ENCODE measurements at regions not wholly inside any gene's neighbourhood (a gene's known extent, or its start where the extent isn't known, plus 50 kb on each side); places are given as distances from the start of the nearest gene placed in this dataset.

DNA sequence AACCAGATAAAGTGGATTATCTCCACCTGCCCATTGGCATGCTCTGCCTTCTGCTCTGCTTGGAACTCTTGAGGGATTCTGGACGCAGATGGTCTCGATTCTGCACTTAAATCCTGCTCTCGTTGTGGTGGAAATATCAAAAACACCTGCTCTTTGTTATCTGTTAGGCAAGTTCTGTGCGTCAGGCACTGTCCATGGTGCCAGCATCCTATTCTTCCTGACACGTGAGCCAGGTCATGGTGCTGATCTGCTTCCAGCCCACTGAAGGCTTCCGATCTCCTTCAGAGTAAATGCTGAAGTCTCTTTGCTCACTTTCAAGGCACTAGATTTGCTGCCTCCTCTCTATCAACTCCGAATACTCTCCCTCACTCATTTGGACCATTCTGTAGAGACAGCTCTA lies 505.6 kb downstream of the HTR7 start:
- TF ChIP-seq, protein P1, sequence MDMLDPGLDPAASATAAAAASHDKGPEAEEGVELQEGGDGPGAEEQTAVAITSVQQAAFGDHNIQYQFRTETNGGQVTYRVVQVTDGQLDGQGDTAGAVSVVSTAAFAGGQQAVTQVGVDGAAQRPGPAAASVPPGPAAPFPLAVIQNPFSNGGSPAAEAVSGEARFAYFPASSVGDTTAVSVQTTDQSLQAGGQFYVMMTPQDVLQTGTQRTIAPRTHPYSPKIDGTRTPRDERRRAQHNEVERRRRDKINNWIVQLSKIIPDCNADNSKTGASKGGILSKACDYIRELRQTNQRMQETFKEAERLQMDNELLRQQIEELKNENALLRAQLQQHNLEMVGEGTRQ (CRISPR knock-in tag; IDR thresholded peaks at IDR 0.05), result no peak
- TF ChIP-seq ETV6 (CRISPR knock-in tag; IDR thresholded peaks at IDR 0.05), result no peak
- TF ChIP-seq, protein P2, sequence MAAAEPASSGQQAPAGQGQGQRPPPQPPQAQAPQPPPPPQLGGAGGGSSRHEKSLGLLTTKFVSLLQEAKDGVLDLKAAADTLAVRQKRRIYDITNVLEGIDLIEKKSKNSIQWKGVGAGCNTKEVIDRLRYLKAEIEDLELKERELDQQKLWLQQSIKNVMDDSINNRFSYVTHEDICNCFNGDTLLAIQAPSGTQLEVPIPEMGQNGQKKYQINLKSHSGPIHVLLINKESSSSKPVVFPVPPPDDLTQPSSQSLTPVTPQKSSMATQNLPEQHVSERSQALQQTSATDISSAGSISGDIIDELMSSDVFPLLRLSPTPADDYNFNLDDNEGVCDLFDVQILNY (CRISPR knock-in tag; IDR thresholded peaks at IDR 0.05), result no peak
- no peak for TF ChIP-seq RELA (CRISPR knock-in tag; IDR thresholded peaks at IDR 0.05; ENCODE audit: borderline replicate concordance)
- TF ChIP-seq, protein P3, sequence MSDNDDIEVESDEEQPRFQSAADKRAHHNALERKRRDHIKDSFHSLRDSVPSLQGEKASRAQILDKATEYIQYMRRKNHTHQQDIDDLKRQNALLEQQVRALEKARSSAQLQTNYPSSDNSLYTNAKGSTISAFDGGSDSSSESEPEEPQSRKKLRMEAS (CRISPR knock-in tag; IDR thresholded peaks at IDR 0.05), result no peak
- TF ChIP-seq GRHL2 (CRISPR knock-in tag; IDR thresholded peaks at IDR 0.05; ENCODE audit: insufficient replicate concordance, severe bottlenecking), result no peak
- TF ChIP-seq GABPB1 (CRISPR knock-in tag; IDR thresholded peaks at IDR 0.05), result no peak
- no peak for TF ChIP-seq FOXJ3 (CRISPR knock-in tag; IDR thresholded peaks at IDR 0.05; ENCODE audit: borderline replicate concordance)
- TF ChIP-seq, protein P4, sequence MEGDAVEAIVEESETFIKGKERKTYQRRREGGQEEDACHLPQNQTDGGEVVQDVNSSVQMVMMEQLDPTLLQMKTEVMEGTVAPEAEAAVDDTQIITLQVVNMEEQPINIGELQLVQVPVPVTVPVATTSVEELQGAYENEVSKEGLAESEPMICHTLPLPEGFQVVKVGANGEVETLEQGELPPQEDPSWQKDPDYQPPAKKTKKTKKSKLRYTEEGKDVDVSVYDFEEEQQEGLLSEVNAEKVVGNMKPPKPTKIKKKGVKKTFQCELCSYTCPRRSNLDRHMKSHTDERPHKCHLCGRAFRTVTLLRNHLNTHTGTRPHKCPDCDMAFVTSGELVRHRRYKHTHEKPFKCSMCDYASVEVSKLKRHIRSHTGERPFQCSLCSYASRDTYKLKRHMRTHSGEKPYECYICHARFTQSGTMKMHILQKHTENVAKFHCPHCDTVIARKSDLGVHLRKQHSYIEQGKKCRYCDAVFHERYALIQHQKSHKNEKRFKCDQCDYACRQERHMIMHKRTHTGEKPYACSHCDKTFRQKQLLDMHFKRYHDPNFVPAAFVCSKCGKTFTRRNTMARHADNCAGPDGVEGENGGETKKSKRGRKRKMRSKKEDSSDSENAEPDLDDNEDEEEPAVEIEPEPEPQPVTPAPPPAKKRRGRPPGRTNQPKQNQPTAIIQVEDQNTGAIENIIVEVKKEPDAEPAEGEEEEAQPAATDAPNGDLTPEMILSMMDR (IDR thresholded peaks at IDR 0.05), result no peak
- no peak for TF ChIP-seq TEAD4 (CRISPR knock-in tag; IDR thresholded peaks at IDR 0.05)
- TF ChIP-seq TEAD1 (CRISPR knock-in tag; IDR thresholded peaks at IDR 0.05), result no peak
- TF ChIP-seq EMX1 (CRISPR knock-in tag; IDR thresholded peaks at IDR 0.05), result no peak
- TF ChIP-seq, protein P5, sequence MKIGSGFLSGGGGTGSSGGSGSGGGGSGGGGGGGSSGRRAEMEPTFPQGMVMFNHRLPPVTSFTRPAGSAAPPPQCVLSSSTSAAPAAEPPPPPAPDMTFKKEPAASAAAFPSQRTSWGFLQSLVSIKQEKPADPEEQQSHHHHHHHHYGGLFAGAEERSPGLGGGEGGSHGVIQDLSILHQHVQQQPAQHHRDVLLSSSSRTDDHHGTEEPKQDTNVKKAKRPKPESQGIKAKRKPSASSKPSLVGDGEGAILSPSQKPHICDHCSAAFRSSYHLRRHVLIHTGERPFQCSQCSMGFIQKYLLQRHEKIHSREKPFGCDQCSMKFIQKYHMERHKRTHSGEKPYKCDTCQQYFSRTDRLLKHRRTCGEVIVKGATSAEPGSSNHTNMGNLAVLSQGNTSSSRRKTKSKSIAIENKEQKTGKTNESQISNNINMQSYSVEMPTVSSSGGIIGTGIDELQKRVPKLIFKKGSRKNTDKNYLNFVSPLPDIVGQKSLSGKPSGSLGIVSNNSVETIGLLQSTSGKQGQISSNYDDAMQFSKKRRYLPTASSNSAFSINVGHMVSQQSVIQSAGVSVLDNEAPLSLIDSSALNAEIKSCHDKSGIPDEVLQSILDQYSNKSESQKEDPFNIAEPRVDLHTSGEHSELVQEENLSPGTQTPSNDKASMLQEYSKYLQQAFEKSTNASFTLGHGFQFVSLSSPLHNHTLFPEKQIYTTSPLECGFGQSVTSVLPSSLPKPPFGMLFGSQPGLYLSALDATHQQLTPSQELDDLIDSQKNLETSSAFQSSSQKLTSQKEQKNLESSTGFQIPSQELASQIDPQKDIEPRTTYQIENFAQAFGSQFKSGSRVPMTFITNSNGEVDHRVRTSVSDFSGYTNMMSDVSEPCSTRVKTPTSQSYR (CRISPR knock-in tag; IDR thresholded peaks at IDR 0.05), result no peak
- no peak for TF ChIP-seq PRRX2 (CRISPR knock-in tag; IDR thresholded peaks at IDR 0.05)

Data from WTC11 (cell line).